ENCODE measurements at regions not wholly inside any gene's neighbourhood (a gene's known extent, or its start where the extent isn't known, plus 50 kb on each side); places are given as distances from the start of the nearest gene placed in this dataset.

- peaks cover 8% of the 10 kb centered on the region for H3K9me3 Mint-ChIP-seq
- H3K4me1 ChIP-seq, result peaks cover 30% of the 10 kb centered on the region
- peak overlapping the region; percentile 80 for H3K27ac Mint-ChIP-seq
- H3K36me3 Mint-ChIP-seq, result peaks cover 1% of the 10 kb centered on the region
- no peak overlapping the region for H2AFZ ChIP-seq (replicated peaks)
- no peaks in the 10 kb centered on the region for H3K9me3 ChIP-seq (ENCODE audit: low read depth)
- H3K27me3 Mint-ChIP-seq (ENCODE audit: insufficient read depth, low read depth), result no peaks in the 10 kb centered on the region
- peak overlapping the region; percentile 29 for H3K4me3 Mint-ChIP-seq
- H3K4me3 ChIP-seq, result no peak overlapping the region
- peaks cover 52% of the 10 kb centered on the region for H3K4me1 Mint-ChIP-seq
- H3K36me3 ChIP-seq, result no peaks in the 10 kb centered on the region
- peaks cover 18% of the 10 kb centered on the region for H3F3A ChIP-seq (ENCODE audit: low read depth)
- no peak for DNase-seq (ENCODE audit: low spot score)
- no peak overlapping the region for H3K27ac ChIP-seq
- H3K79me2 ChIP-seq (ENCODE audit: low read depth), result no peaks in the 10 kb centered on the region
- H3K27me3 ChIP-seq, result no peaks in the 10 kb centered on the region
- TF ChIP-seq EZH2 (IDR thresholded peaks at IDR 0.05), result no peak
- TF ChIP-seq CTCF (IDR thresholded peaks at IDR 0.05), result no peak
- TF ChIP-seq EZH2phosphoT487 (IDR thresholded peaks at IDR 0.05), result no peak
- H3K9ac ChIP-seq, result no peak overlapping the region
- no peaks in the 10 kb centered on the region for H4K20me1 ChIP-seq (ENCODE audit: low read depth)
- peak overlapping the region; percentile 16 for H3K4me2 ChIP-seq
Observed at GRCh38 chr17:74116087-74116717, 87.3 kb upstream of the RPL38 start.

GRCh38 chr17:74117087-74117698, 86.3 kb upstream of the RPL38 start:
- no peaks in the 10 kb centered on the region for H3K79me2 ChIP-seq (ENCODE audit: low read depth)
- peaks cover 30% of the 10 kb centered on the region for H3K4me1 ChIP-seq
- Mint-ChIP-seq H3K9me3 (peaks cover 9% of the 10 kb centered on the region), H3K27me3 (ENCODE audit: insufficient read depth, low read depth) (no peaks in the 10 kb centered on the region), H3K27ac (peak overlapping the region; percentile 38), H3K36me3 (no peaks in the 10 kb centered on the region), H3K4me3 (peak overlapping the region; percentile 28), H3K4me1 (peaks cover 50% of the 10 kb centered on the region)
- no peak for TF ChIP-seq EZH2phosphoT487 (IDR thresholded peaks at IDR 0.05)
- no peak for TF ChIP-seq EZH2 (IDR thresholded peaks at IDR 0.05)
- TF ChIP-seq CTCF (IDR thresholded peaks at IDR 0.05), result no peak
- H3F3A ChIP-seq (ENCODE audit: low read depth), result peaks cover 18% of the 10 kb centered on the region
- peak overlapping the region; percentile 35 for H2AFZ ChIP-seq (replicated peaks)
- H3K36me3 ChIP-seq, result no peaks in the 10 kb centered on the region
- H3K4me3 ChIP-seq, result no peak overlapping the region
- H3K9me3 ChIP-seq (ENCODE audit: low read depth), result no peaks in the 10 kb centered on the region
- no peak overlapping the region for H3K27ac ChIP-seq
- H4K20me1 ChIP-seq (ENCODE audit: low read depth), result no peaks in the 10 kb centered on the region
- no peak for DNase-seq (ENCODE audit: low spot score)
- no peaks in the 10 kb centered on the region for H3K27me3 ChIP-seq
- peak overlapping the region; percentile 13 for H3K4me2 ChIP-seq
- H3K9ac ChIP-seq, result no peak overlapping the region

GRCh38 chr17:74117999-74118421, 85.5 kb upstream of the RPL38 start:
- peak overlapping the region; percentile 3 for H3K4me3 Mint-ChIP-seq
- H3K9ac ChIP-seq, result no peak overlapping the region
- H3K79me2 ChIP-seq (ENCODE audit: low read depth), result no peaks in the 10 kb centered on the region
- peaks cover 3% of the 10 kb centered on the region for H3K9me3 Mint-ChIP-seq
- peaks cover 18% of the 10 kb centered on the region for H3F3A ChIP-seq (ENCODE audit: low read depth)
- peak overlapping the region; percentile 13 for H3K4me2 ChIP-seq
- no peaks in the 10 kb centered on the region for H3K27me3 ChIP-seq
- no peaks in the 10 kb centered on the region for H3K36me3 Mint-ChIP-seq
- H3K27ac ChIP-seq, result no peak overlapping the region
- H3K9me3 ChIP-seq (ENCODE audit: low read depth), result no peaks in the 10 kb centered on the region
- H3K36me3 ChIP-seq, result no peaks in the 10 kb centered on the region
- no peaks in the 10 kb centered on the region for H3K27me3 Mint-ChIP-seq (ENCODE audit: insufficient read depth, low read depth)
- no peak overlapping the region for H3K4me3 ChIP-seq
- peaks cover 30% of the 10 kb centered on the region for H3K4me1 ChIP-seq
- H4K20me1 ChIP-seq (ENCODE audit: low read depth), result no peaks in the 10 kb centered on the region
- H2AFZ ChIP-seq (replicated peaks), result peak overlapping the region; percentile 45
- H3K27ac Mint-ChIP-seq, result no peak overlapping the region
- TF ChIP-seq CTCF (IDR thresholded peaks at IDR 0.05) (no peak), EZH2 (IDR thresholded peaks at IDR 0.05) (no peak), EZH2phosphoT487 (IDR thresholded peaks at IDR 0.05) (no peak)
- peak; percentile 44 for DNase-seq (ENCODE audit: low spot score)
- peaks cover 51% of the 10 kb centered on the region for H3K4me1 Mint-ChIP-seq

Data from neural progenitor cell (in vitro differentiated cells).